NCI-H748 (cell line): ENCODE measurements at regions not wholly inside any gene's neighbourhood (a gene's known extent, or its start where the extent isn't known, plus 50 kb on each side); places are given as distances from the start of the nearest gene placed in this dataset.

Experiments
- DNase-seq: peaks from one replicate; lab custom pipeline; 2025; ENCODE audit not compliant: unreplicated experiment; lab: John Stamatoyannopoulos, UW

- no peak for DNase-seq
Observed at GRCh38 chr7:41306486-41306885, 396.4 kb downstream of the INHBA start.

GRCh38 chr7:41305001-41305400 lies 397.9 kb downstream of the INHBA start:
- no peak for DNase-seq

DNA sequence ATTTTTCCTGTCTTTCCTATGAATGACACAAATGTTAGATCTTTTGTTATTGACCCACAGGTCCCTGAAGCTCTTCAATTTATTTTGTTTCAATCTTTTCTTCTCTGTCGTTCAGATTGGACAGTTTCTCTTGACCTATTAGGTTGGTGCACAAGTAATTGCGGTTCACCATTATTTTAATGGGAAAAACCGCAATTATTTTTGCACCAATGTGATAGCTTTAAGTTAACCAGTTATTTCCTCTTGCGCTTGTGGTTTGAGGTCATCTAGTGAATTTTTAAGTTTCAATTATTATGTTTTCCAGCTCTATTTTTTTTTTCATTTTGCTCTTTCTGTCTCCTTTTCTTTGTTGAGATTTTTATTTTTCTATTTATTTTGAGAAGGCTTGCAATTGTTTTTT lies 399.2 kb downstream of the INHBA start:
- DNase-seq, result no peak

DNA sequence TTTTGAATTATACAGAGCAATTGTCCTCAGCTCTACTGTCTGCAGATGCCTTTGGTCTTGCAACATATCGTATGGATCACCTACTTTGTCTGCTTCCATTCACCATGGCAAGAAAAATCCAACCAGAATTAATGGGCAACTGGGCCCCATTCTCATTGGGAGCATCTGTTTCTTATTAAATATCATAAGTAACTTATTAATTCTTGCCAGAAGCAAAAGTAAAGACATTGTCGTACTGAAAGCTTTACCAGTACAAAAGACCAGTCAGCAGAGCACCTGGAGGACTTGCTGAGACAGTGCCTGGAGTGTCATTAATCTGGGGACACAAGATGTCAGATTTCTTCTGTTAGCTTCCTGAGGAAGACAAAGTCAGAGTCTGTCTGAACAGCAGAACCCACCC lies 404.5 kb downstream of the INHBA start:
- no peak for DNase-seq

DNA sequence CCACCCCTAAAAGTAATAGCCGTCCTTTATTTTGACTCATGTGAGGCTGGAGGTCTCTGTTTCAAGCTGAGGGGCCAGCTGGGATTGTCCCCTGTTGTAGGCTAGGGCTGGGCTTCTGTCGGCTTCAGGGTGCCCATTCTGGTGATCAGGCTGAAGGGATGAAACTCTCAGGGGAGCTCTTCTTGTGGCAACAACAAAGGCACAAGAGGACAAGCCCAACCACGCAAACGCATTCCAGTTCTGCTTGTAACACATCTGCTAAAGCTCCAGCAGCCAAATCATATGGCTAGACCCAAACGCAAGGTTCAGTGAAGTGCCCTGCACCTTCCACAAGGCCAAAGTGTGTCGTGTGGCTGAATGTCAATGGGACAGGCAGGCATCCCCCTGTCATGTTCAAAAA lies 405.7 kb downstream of the INHBA start:
- DNase-seq, result no peak

DNA sequence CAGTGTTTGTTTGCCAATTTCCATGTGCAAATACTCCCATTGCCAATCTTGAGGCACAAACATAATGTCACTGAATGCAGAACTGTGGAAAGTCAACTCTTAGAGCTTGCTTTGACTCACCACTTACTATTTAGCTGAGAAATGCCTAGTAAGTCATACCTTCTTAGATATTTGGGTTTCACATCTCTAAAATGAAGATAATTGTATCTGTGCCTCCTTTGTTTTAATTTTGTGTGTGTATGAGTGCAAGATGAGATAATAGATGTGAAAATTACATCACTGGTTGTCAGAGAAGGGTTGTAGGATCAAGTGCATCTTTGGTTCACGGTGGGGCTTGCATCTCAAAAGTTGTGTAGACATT lies 407.5 kb downstream of the INHBA start:
- DNase-seq, result no peak

DNA sequence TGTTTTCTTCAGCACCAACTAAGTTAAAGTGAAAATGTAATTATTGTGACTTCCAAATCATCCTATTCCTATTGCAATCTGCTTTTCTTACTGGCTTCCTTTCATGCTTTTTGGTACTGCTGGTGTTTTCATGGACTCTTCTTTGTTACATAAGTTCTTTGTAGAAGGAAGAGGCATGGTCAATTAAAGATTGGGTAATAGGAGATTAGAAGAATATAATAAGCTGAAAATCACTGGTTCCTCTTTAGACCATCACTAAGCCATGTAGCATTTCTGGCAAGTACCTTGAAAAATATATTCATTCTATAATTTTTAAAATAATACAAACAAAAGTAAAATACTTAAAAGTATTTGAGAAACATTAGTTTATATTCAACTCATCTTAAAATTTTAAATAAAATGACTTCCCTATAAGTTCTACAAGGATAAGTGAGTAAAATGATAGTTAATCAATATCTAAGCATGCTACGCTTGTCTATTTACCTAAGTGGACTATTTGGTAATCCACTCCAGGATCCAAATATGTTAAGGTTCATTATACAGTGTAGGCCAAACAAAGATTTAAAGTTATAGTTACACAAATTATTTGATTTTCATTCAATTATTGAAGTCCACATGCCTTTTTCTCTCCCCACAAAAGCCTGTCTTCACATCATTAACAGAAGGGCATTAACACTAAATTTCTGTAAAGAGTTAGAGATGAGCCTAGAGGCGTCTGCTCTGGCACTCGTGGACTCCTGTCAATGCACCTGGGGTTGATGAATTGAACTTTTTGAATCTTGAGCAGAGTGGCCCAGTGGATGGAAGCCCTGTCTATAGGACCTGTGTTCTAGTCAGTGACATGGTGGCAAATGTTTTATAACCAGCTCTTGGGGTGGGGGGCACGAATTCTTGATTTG lies 408.1 kb downstream of the INHBA start:
- no peak for DNase-seq

DNA sequence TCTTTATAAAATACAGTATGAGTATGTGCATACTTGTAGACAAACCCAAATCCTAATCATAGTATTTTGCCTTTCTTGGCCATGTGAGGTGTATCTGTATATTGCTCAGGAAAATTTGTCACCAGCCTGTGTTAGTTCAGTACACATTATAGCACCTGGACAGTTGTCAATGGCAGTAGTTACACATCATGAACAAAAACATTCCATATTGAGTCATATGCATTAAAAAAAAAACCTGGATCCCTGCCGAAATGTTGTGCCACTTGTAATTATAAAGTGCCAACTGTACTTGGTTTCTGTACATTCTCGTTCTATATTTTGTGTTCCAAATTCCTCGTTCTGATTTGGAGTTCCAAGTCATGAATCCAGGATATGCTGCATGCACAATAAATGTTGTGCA lies 410.4 kb downstream of the INHBA start:
- DNase-seq, result no peak

- no peak for DNase-seq
Observed at GRCh38 chr7:41287559-41288335, 415.1 kb downstream of the INHBA start.

GRCh38 chr7:41280491-41280890 lies 422.4 kb downstream of the INHBA start:
- DNase-seq, result no peak

- DNase-seq, result no peak
Observed at GRCh38 chr7:41277561-41277960, 425.3 kb downstream of the INHBA start.

GRCh38 chr7:41275255-41275654 lies 427.6 kb downstream of the INHBA start:
- no peak for DNase-seq

DNA sequence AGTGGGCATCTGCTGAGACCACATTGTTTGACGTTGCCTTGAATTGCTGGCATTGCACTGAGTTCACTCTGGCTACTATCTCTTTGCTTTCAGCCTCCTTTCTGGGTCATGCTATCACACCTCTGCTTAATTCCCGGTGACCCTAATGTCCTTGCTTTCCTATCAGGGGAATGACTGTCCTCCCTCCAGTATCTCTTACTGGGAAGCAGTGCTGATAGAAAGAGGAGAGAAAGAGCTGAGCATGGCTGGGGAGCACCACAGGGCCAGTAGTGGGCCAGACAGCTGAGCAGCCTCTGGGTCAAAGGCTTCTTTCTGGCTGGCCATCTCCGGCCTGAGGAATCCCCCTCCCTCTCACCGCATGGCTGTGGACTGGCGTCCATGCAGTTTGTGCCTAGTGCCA lies 428.7 kb downstream of the INHBA start:
- DNase-seq, result no peak

DNA sequence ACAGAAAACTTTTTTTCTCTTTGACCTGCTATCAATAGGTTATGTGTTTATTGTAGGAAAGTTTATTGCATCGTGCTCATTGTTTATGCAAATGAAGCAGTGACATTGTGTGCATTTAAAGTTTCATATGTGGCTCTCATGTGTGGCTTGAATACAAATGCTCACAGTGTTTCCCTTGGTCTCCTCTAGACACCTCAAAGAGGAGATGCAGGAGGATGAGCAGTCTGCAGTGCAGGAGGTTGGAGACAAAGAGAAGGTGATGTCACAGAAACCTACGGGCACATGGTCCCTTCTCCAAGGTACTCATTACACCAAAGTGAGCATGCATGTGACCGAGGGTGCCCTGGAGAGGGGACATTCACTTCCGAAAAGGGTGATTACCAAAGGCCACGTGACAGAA lies 430.2 kb downstream of the INHBA start:
- DNase-seq, result no peak

DNA sequence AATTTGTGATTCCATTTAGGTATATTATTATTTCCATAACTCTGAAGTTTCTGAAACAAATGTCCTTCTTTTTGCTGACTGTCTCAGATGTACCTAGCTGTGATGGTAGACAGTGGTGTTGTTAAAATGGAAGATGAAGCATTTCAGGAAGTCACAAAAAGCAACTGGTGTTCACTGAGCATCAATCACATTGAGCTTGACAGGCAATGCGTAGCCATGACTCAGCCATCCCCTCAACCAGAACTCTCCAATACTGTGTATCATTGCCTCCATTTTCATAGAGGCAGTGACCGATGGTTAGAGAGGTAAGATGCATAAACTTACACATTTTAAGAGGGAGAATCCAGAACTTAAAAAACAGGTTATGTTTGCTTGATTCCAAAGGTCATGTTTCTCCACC lies 434.0 kb downstream of the INHBA start:
- no peak for DNase-seq

GRCh38 chr7:41261080-41261479 lies 441.8 kb downstream of the INHBA start:
- no peak for DNase-seq

GRCh38 chr7:41257660-41258059 lies 445.2 kb downstream of the INHBA start:
- no peak for DNase-seq

- DNase-seq, result no peak
Observed at GRCh38 chr7:41256186-41256945, 446.5 kb downstream of the INHBA start.

GRCh38 chr7:41255716-41256115 lies 447.2 kb downstream of the INHBA start:
- no peak for DNase-seq

GRCh38 chr7:41255113-41255512 lies 447.8 kb downstream of the INHBA start:
- no peak for DNase-seq

DNA sequence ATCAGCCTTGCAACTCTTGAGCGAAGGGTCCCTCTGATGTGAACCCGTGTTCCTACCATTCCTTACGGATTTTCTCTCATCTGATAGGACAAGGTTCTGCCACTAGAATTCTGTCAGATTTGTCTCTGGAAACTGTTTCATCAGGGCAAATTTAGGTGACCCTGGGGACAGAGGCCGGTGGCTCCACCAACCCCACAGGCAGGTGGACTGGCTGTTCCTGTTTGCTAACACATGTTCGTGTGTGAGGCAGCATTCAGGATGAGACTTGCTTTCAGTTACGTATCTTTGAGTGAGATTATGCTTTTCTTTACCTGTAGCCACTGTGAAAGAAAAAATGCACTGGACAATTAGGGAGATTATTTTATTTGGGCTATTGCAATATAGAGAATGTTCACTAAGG lies 449.9 kb downstream of the INHBA start:
- no peak for DNase-seq

GRCh38 chr7:41252551-41252950 lies 450.3 kb downstream of the INHBA start:
- no peak for DNase-seq
